NB4 (cell line): ENCODE measurements at regions not wholly inside any gene's neighbourhood (a gene's known extent, or its start where the extent isn't known, plus 50 kb on each side); places are given as distances from the start of the nearest gene placed in this dataset.

Experiments
- DNase-seq: peaks from one replicate; pipeline ENCODE4 v3.0.0; 2010; ENCODE audit warnings: low read depth
- H3K4me3 ChIP-seq: one replicate; pipeline ENCODE4 v1.5.1; 2011; ENCODE audit warnings: mild to moderate bottlenecking, low read depth, low read length, moderate library complexity
- MAX ChIP-seq: IDR thresholded peaks from 2 replicates; pipeline ENCODE4 v1.6.1; 2011; ENCODE audit warnings: low read depth, low read length
- MYC ChIP-seq: IDR thresholded peaks from 2 replicates; pipeline ENCODE4 v1.6.1; 2011; ENCODE audit warnings: low read depth, low read length
- POLR2A ChIP-seq: IDR thresholded peaks from 2 replicates; pipeline ENCODE4 v1.6.1; 2011; ENCODE audit warnings: mild to moderate bottlenecking; ENCODE audit not compliant: insufficient read length; ENCODE audit errors: extremely low read depth
- TF ChIP-seq, protein P1 (sequence below): IDR thresholded peaks from one replicate; pipeline ENCODE4 v1.5.1; 2012; ENCODE audit warnings: low read depth, low read length

DNA sequence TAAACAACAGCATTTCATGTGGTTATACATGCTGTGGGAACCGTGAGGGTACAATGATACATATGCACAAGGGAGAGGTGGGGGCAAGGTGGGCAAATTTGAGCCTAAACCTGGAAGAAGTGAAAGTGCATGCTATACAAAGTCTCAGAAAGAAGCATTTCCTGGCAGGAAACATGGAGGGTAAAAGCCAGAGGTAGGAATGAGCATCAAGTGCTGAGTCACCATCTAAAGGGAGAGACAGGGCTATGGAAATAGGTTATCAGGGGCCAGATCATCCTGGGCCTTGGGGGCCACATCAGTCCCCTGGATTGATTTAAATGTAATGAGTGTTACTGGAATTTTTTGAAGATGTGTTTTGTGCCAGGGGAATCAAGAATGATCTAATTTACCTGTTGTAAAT lies 60.1 kb upstream of the DAB1 start:
- TF ChIP-seq POLR2A (no peak), MAX (no peak), MYC (no peak)
- TF ChIP-seq, protein P1, sequence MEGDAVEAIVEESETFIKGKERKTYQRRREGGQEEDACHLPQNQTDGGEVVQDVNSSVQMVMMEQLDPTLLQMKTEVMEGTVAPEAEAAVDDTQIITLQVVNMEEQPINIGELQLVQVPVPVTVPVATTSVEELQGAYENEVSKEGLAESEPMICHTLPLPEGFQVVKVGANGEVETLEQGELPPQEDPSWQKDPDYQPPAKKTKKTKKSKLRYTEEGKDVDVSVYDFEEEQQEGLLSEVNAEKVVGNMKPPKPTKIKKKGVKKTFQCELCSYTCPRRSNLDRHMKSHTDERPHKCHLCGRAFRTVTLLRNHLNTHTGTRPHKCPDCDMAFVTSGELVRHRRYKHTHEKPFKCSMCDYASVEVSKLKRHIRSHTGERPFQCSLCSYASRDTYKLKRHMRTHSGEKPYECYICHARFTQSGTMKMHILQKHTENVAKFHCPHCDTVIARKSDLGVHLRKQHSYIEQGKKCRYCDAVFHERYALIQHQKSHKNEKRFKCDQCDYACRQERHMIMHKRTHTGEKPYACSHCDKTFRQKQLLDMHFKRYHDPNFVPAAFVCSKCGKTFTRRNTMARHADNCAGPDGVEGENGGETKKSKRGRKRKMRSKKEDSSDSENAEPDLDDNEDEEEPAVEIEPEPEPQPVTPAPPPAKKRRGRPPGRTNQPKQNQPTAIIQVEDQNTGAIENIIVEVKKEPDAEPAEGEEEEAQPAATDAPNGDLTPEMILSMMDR: no peak
- no peak overlapping the region for H3K4me3 ChIP-seq
- DNase-seq: no peak

- no peak for DNase-seq
- H3K4me3 ChIP-seq: no peak overlapping the region
- TF ChIP-seq POLR2A: no peak
- TF ChIP-seq MYC: no peak
- TF ChIP-seq, protein P1: no peak
- TF ChIP-seq MAX: no peak
Measured at GRCh38 chr1:57479471-57479870, 55.6 kb upstream of the DAB1 start.

GRCh38 chr1:57475366-57475765 lies 51.5 kb upstream of the DAB1 start:
- H3K4me3 ChIP-seq: no peak overlapping the region
- DNase-seq: no peak
- TF ChIP-seq POLR2A (no peak), MYC (no peak), MAX (no peak)
- TF ChIP-seq, protein P1: no peak

DNA sequence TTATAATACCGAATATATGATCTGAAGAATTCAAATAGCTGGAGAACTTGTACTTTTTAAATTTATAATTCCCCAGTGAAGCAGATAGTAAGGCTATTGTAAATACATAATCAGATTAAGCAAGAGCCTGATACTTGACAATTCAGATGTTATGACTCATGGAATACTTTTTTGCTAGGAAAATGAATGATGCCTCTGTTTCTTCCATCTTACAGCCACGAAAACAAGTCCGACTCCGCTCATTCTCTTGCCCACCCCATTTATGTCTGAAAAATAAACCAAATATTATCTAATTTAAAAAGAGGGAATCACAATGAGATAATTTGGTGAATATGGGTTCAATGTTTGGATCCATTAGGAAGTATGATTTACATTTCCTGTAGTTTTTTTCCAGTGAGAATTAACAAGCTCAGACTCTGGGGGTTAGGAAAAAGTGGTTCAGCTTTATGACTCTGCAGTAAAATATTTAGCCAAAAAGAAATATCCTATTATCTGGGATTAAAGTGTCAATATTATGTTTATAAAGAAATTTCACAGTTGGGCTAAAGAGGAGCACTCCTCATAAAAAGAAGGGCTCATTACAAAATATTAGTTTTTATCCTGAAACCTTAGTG lies 50.4 kb upstream of the DAB1 start:
- TF ChIP-seq, protein P1: no peak
- TF ChIP-seq MYC (no peak), POLR2A (no peak), MAX (no peak)
- no peak for DNase-seq
- H3K4me3 ChIP-seq: no peak overlapping the region
